Gastroesophageal sphincter (tissue), 4 donors: ENCODE measurements at regions not wholly inside any gene's neighbourhood (a gene's known extent, or its start where the extent isn't known, plus 50 kb on each side); places are given as distances from the start of the nearest gene placed in this dataset.

Source experiments
- ATAC-seq: fragments of 150-250 bp; one replicate; pipeline ENCODE4 v1.9.1; 2016; ENCODE audit warnings: mild to moderate bottlenecking, moderate library complexity
- H3K27ac ChIP-seq, 4 donors: fragments of 200-600 bp; sonication (generic) in 3 of 4; 1 replicate in 3 of 4; 2 replicates in 1 of 4; pipeline ENCODE4 v1.5.1; 2016 to 2019
- H3K27me3 ChIP-seq: fragments of 200-600 bp; sonication (generic); one replicate; pipeline ENCODE4 v1.5.1; 2019
- H3K36me3 ChIP-seq, 2 donors: fragments of 200-600 bp; sonication (generic); one replicate each; pipeline ENCODE4 v1.5.1; 2019; ENCODE audit warnings: control low read depth in 1 of 2
- H3K4me1 ChIP-seq, 3 donors: fragments of 200-600 bp; sonication (generic); 1 replicate in 2 of 3; 2 replicates in 1 of 3; pipeline ENCODE4 v1.5.1; 2016 to 2019; ENCODE audit warnings: control low read depth in 2 of 3
- H3K4me3 ChIP-seq, 2 donors: fragments of 200-600 bp; sonication (generic); one replicate each; pipeline ENCODE4 v1.5.1; 2019; ENCODE audit warnings: mild to moderate bottlenecking in 1 of 2, moderate library complexity in 1 of 2
- H3K9me3 ChIP-seq, 3 donors: fragments of 200-600 bp; sonication (generic); one replicate each; pipeline ENCODE4 v1.5.1; 2017 to 2019; ENCODE audit warnings: control low read depth in 2 of 3
- EP300 ChIP-seq: sonication (generic); formaldehyde crosslinking; IDR thresholded peaks from one replicate; pipeline ENCODE4 v1.6.1; 2017; ENCODE audit warnings: antibody characterized with exemption, mild to moderate bottlenecking
- POLR2A ChIP-seq, 2 donors: fragments of 450-650 bp; IDR thresholded peaks; one replicate each; pipeline ENCODE4 v1.6.1; 2017; ENCODE audit warnings: antibody characterized with exemption in 2 of 2, mild to moderate bottlenecking in 2 of 2, moderate library complexity in 1 of 2
- POLR2AphosphoS5 ChIP-seq: sonication (generic); formaldehyde crosslinking; IDR thresholded peaks from one replicate; pipeline ENCODE4 v1.6.1; 2017; ENCODE audit warnings: antibody characterized with exemption
- WGBS, 2 donors: methylation state at CpG; one replicate each; pipeline ENCODE4 v1.1.5; 2018; ENCODE audit warnings: low coverage in 1 of 2; 5-methylcytosine and 5-hydroxymethylcytosine counted together
- TF ChIP-seq, protein P1 (sequence below), 4 experiments: fragments of 200-600 bp in 2 of 4; fragments of 450-650 bp in 2 of 4; sonication (generic) in 1 of 4; IDR thresholded peaks; one replicate each; pipeline ENCODE4 v1.5.1; 2017 to 2019; ENCODE audit warnings: antibody characterized with exemption in 4 of 4, mild to moderate bottlenecking in 2 of 4, moderate library complexity in 2 of 4

DNA sequence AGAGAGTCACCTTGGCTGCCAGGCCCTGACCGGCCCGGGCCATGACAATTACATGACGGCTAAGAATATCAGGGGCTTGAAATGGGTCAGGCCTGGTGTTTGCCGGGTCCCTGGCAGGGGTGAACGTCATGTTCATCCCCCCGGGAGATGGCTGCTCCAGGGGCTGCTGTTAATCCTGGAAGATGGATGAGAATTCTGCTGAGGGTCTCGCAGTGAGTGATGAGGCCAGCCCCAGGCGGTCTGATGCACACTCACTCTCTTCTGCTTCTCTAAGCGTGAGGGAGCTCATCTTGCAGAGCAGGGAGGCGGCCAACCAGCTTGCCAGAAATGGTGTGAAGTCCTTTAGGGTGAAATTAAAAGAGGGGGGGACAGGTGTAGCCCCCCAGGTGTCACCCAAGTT, 101.3 kb upstream of the ANO1 start:
- Histone ChIP-seq H3K27me3 (peaks cover 88% of the 10 kb centered on the region), H3K9me3 (no peaks in the 10 kb centered on the region), H3K4me1 (no peaks in the 10 kb centered on the region), H3K4me3 (no peak overlapping the region), H3K27ac (no peak overlapping the region), H3K36me3 (no peaks in the 10 kb centered on the region)
- WGBS, 2 donors = no CpG with 5 or more reads among the region's 10 CpGs
- ATAC-seq = no peak
- TF ChIP-seq POLR2AphosphoS5 (no peak), POLR2A (IDR thresholded peaks at IDR 0.05) (no peak), EP300 (no peak)
- TF ChIP-seq, protein P1, sequence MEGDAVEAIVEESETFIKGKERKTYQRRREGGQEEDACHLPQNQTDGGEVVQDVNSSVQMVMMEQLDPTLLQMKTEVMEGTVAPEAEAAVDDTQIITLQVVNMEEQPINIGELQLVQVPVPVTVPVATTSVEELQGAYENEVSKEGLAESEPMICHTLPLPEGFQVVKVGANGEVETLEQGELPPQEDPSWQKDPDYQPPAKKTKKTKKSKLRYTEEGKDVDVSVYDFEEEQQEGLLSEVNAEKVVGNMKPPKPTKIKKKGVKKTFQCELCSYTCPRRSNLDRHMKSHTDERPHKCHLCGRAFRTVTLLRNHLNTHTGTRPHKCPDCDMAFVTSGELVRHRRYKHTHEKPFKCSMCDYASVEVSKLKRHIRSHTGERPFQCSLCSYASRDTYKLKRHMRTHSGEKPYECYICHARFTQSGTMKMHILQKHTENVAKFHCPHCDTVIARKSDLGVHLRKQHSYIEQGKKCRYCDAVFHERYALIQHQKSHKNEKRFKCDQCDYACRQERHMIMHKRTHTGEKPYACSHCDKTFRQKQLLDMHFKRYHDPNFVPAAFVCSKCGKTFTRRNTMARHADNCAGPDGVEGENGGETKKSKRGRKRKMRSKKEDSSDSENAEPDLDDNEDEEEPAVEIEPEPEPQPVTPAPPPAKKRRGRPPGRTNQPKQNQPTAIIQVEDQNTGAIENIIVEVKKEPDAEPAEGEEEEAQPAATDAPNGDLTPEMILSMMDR (IDR thresholded peaks at IDR 0.05) = no peak

DNA sequence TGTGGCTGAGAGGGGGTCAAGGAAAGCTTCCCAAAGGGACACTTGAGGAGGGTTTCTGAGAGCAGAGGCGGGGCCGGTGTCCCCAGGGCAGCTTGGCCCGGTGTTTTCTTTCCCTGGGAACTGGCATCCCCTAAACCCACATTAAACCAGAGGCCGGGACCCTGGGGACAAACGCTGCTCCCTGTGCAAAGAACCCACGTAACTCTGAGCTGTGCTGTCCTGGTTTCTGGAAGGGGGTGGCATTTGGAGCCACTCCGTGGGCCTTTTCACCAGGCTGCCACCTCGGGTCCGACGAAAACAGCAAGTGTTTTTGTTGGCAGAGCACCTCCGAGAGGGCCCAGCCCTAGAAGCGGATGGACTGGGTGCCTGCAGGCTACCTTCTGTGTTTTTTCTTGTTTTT, 100.2 kb upstream of the ANO1 start:
- TF ChIP-seq POLR2A (IDR thresholded peaks at IDR 0.05) (no peak), POLR2AphosphoS5 (no peak), EP300 (no peak)
- TF ChIP-seq, protein P1 (IDR thresholded peaks at IDR 0.05) = no peak
- Histone ChIP-seq H3K4me1 (no peaks in the 10 kb centered on the region), H3K27ac (no peak overlapping the region), H3K9me3 (no peaks in the 10 kb centered on the region), H3K36me3 (no peaks in the 10 kb centered on the region), H3K27me3 (peaks cover 88% of the 10 kb centered on the region), H3K4me3 (no peak overlapping the region)
- ATAC-seq = no peak
- 90 to 100% methylated on average over 1 to 2 of the region's 12 CpGs for WGBS, 2 donors

DNA sequence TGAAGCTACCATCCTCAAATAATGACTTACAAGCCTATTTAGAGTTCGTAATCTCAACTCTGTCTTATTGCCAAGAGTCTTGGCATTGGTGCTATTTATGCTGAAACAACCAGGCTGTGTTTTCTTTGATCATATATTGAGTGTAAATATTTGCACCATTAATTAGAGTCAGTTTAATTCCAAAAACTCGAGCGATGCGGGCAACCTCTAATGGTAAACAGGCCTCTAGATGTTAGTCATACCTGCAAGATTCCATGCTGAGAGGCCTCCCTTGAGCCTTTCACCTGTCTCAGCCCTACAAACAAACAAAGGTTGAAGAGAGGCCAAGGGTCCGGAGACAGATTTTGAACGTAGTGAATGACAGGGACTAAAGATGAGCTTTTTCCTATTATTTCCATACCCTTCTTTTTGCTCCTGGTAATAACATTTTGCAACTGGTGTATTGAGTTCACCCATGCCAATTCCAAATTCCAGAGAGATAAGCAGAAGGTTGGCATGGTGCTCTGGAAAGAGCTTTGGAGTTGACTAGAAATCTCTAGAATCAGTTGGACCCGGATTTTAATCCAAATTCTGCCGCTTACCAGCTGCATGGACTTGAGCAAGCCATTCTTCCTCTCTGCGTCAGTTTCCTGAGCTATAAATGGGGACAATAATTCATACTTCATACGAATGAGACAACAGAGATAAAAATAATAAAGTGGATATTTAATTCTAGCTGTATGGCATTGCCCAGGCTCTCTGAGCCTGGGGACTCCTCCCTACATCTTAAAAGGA, 99.1 kb upstream of the ANO1 start:
- peaks cover 0 to 10% (median 0%) of the 10 kb centered on the region in 3 donors for H3K4me1 ChIP-seq
- H3K27ac ChIP-seq = no peak overlapping the region
- H3K4me3 ChIP-seq = no peak overlapping the region
- H3K9me3 ChIP-seq = no peaks in the 10 kb centered on the region
- peaks cover 91% of the 10 kb centered on the region for H3K27me3 ChIP-seq
- ATAC-seq = no peak
- TF ChIP-seq POLR2A (IDR thresholded peaks at IDR 0.05) = no peak
- TF ChIP-seq EP300 = no peak
- TF ChIP-seq, protein P1 (IDR thresholded peaks at IDR 0.05) = no peak
- TF ChIP-seq POLR2AphosphoS5 = no peak
- whole genome bisulfite sequencing, 2 donors = 54 to 88% methylated on average over 8 to 10 of the region's 10 CpGs
- H3K36me3 ChIP-seq = no peaks in the 10 kb centered on the region

DNA sequence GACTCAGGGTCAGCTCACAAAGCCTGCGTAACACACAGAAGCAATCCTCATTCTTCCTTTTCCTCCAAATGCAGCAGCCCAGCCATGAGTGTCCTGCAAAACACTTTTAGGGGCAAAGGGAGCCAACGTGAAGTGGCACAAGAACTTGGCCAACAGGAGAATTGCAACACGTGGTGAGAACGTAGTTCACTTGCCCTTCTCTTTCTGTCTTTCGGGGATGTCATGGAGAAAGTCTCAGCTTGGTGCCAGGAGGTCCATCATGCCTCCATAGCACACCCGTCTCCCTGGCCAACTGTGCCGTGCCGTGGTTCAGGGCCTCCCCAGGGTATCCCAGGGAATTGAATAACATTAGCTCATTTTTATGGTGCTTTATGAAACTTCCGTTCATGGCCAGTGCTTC, 98.5 kb upstream of the ANO1 start:
- TF ChIP-seq POLR2AphosphoS5 (no peak), POLR2A (IDR thresholded peaks at IDR 0.05) (no peak)
- TF ChIP-seq, protein P1 (IDR thresholded peaks at IDR 0.05) = no peak
- Histone ChIP-seq H3K27me3 (peaks cover 92% of the 10 kb centered on the region), H3K9me3 (no peaks in the 10 kb centered on the region), H3K36me3 (no peaks in the 10 kb centered on the region), H3K4me1 (peaks cover 0 to 15% (median 0%) of the 10 kb centered on the region in 3 donors), H3K4me3 (no peak overlapping the region), H3K27ac (no peak overlapping the region)
- ATAC-seq = no peak
- WGBS, 2 donors = 78 to 84% methylated on average over 3 to 5 of the region's 9 CpGs

- Histone ChIP-seq H3K36me3 (no peaks in the 10 kb centered on the region), H3K4me3 (no peak overlapping the region), H3K27me3 (peaks cover 95% of the 10 kb centered on the region), H3K9me3 (no peaks in the 10 kb centered on the region), H3K4me1 (peaks cover 0 to 30% (median 0%) of the 10 kb centered on the region in 3 donors), H3K27ac (no peak overlapping the region)
- no peak for ATAC-seq
- TF ChIP-seq POLR2A (IDR thresholded peaks at IDR 0.05) = no peak
- TF ChIP-seq POLR2AphosphoS5 = no peak
- 57% methylated on average over 9 of the region's 15 CpGs; no CpG with 5 or more reads in 1 of the 2 donors for WGBS, 2 donors
These were observed 96.9 kb upstream of the ANO1 start for GRCh38 chr11:69981119-69981784.
